ENCODE measurements at regions not wholly inside any gene's neighbourhood (a gene's known extent, or its start where the extent isn't known, plus 50 kb on each side); places are given as distances from the start of the nearest gene placed in this dataset.

DNA sequence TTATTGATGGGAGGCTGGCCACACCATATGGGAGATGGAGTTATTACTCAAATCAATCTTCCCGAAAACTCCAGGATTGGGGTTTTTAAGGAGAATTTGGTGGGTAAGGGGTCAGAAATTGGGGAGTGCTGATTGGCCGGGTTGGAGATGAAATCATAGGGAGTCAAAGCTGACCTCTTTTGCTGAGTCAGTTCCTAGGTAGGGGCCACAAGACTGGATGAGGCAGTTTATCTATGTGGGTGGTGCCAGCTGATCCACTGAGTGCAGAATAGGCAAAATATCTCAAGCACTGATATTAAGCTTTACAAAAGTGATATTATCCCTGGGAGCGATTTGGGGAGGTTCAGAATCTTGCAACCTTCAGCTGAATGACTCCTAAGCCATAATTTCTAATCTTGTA lies 75.7 kb upstream of the CLINT1 start:
- TF ChIP-seq POLR2A (IDR thresholded peaks at IDR 0.05): no peak
- TF ChIP-seq, protein P1, sequence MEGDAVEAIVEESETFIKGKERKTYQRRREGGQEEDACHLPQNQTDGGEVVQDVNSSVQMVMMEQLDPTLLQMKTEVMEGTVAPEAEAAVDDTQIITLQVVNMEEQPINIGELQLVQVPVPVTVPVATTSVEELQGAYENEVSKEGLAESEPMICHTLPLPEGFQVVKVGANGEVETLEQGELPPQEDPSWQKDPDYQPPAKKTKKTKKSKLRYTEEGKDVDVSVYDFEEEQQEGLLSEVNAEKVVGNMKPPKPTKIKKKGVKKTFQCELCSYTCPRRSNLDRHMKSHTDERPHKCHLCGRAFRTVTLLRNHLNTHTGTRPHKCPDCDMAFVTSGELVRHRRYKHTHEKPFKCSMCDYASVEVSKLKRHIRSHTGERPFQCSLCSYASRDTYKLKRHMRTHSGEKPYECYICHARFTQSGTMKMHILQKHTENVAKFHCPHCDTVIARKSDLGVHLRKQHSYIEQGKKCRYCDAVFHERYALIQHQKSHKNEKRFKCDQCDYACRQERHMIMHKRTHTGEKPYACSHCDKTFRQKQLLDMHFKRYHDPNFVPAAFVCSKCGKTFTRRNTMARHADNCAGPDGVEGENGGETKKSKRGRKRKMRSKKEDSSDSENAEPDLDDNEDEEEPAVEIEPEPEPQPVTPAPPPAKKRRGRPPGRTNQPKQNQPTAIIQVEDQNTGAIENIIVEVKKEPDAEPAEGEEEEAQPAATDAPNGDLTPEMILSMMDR (IDR thresholded peaks at IDR 0.05): no peak
